ENCODE measurements at regions not wholly inside any gene's neighbourhood (a gene's known extent, or its start where the extent isn't known, plus 50 kb on each side); places are given as distances from the start of the nearest gene placed in this dataset.

DNA sequence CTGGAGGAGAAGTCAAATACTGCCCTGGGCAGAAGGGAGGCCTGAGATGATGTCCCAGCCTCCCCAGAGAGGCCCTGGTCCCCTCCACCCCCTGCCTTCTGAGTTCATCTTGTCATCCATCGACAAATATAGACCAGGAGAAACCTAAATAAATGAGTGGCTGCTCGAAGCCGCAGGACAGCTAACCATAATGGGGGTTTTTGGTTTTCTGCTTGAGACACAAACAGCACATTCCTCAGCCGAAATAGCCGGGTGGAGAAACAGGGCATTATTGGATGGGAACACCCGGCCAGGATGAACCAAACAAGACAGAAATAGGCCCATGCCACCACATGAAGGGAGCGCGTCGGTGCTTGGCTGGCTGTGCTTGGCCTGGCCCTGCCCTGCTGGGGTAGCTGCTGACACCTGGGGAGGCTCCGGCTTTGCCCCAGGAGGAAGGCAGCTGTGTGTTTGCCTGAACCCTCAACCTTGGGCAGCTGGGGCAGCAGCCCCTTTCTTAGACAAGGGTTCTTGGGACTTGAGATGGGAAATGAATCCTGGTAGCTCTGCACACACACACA, 188.1 kb downstream of the IRX5 start:
- DNase-seq (ENCODE audit: low spot score), result no peak

DNA sequence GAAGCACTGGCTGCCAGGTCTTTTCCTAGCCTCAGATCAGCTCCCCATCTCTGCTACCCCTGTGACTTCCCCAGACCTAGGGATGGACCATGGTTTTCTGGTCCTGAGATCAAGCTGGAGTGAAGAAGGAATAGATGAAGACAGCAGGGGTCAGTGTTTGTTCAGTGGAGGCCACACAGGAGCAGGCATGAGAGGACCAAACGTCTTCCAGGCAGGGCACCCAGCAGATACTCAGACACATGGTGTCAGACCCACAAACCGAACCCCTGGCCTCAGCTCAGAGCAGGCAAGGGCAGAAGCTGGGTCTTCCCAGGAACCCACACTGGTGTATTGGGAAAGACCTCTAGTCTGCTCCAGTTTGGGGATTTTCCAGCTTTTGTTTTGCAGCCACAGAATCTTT, 189.7 kb downstream of the IRX5 start:
- DNase-seq (ENCODE audit: low spot score), result no peak

DNA sequence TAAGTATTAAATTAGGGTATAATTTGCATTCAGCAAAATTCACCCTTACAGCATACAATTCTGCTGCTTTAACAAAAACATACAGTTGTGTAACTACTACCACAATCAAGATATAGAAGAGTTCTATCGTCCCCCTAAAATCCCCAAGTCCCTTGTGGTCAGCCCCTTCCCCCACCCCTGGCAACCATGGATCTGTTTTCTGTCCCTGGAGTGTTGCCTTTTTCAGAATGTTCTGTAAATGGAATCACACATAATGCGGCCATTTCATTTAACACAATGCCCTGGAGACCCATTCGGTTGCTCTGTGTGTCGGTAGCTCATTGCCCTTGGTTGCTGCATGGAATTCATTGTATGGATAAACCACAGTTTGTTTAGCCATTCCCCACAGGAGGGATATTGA, 190.2 kb downstream of the IRX5 start:
- DNase-seq (ENCODE audit: low spot score), result no peak

DNA sequence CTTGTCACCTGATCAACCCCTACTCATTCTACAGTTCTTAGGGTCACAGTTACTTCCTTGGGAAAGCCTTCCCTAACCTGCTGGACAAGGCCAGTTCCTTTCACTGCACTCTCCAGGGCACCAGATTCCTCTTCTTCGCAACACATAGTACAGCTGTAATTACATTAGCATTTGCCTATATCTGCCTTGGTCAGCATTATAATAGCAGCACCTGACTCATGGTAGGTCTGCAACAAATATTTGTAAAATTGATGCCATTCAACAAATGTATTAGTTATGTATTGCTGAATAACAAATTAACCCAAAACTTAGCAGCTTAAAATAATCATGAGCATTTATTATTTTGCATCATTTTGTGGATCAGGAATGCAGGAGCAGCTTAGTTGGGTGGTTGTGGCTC, 193.0 kb downstream of the IRX5 start:
- DNase-seq (ENCODE audit: low spot score), result no peak

DNA sequence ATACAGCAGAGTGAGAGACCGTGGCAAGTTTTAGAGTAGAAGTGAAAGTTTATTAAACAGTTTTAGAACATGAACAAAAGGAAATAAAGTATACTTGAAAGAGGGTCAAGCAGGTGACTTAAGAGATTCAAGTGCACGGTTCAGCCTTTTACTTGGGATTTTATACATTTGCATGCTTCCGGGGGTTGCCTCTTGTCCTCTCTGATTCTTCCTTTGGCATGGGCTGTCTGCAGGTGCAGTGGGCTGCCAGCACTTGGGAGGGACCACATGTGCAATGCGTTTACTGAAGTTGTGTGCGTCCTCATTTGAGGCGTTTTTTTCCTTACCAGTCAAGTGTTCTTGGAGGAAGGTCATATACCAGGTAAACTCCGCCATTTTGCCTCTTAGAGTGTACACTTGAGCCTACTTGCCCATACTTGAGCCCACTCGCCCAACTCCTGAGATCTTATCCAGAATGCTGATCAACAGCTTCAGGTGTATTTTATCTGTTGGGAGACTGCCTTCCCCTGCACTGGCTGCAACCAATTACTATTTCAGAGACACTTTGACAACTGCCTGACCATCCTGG, 195.2 kb downstream of the IRX5 start:
- no peak for DNase-seq (ENCODE audit: low spot score)

DNA sequence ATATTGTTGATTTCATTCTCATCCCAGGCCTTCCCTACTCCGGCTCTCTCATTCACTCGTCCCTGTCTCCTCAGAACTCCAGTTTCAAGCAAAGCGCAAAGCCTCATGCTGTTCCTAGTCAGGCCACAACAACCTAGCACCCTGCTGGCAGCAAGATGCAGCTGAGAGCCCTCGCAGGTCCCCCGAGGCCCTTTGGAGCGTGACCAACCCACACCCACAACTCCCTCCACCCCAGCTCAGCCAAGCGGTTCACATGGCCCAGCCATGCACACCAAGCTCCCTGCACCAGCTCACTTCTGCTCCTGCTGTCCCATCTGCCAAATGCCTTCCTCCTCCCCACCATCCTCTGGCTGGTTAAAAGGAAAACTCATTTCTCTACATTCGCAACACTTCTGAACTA, 195.8 kb downstream of the IRX5 start:
- no peak for DNase-seq (ENCODE audit: low spot score)

DNA sequence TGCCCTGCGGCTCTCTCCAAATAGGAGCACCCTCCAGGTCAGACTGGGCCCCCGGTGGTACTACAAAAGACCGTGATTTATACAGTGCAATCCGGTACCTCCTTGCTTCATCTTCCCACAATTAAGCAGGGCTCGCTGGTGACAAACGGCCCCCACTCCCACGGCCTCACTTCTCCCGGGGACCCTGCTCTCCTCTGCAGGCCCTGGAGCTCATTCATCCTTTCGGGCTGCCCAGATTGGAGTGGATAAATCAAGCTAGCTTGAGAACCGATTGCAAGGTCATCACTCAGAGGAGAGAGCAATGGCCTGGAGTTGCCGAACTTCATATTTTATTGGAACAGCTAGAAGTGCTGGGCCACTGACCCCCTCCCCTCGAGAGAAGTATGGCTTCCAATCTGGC, 193.5 kb upstream of the IRX6 start:
- DNase-seq (ENCODE audit: low spot score), result no peak

DNA sequence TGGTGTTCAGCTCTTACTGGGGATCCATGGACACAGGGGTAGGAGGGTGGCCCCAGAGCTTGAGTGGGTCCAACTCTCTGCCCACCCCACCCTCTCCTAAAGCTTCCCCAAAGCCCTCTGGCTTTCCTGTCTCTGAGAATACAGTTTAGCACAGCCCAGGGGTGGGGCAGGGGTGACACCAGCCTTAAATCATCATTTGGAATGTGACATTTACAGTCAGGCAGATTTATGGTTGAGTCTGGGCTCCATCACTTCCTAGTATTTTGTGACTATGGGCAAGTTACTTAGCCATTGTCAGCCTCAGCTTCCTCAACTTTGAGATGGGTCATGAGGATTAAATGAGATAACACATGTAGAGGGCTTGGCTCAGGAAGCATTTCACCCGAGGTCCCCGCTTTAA, 193.1 kb upstream of the IRX6 start:
- no peak for DNase-seq (ENCODE audit: low spot score)

DNA sequence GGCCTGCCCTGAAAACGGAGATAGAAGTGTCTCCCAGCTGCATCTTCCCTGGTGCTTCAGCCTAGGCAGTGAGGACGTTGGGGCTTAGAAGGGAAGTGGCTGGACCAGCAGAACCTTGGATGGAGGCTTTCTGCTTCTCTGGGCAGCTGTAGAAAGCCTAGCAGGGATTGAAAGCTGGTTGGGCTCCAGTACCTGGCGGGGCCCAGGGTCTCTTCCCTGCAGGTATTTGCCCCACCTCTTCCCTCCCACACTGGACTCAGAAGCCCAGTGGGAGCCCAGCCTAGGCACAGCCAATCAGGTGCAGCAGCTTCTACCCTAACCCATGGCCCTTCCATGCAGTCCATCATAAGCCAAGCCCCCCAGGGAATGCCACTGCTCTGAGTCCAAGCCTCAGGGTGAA, 190.3 kb upstream of the IRX6 start:
- DNase-seq (ENCODE audit: low spot score), result no peak

DNA sequence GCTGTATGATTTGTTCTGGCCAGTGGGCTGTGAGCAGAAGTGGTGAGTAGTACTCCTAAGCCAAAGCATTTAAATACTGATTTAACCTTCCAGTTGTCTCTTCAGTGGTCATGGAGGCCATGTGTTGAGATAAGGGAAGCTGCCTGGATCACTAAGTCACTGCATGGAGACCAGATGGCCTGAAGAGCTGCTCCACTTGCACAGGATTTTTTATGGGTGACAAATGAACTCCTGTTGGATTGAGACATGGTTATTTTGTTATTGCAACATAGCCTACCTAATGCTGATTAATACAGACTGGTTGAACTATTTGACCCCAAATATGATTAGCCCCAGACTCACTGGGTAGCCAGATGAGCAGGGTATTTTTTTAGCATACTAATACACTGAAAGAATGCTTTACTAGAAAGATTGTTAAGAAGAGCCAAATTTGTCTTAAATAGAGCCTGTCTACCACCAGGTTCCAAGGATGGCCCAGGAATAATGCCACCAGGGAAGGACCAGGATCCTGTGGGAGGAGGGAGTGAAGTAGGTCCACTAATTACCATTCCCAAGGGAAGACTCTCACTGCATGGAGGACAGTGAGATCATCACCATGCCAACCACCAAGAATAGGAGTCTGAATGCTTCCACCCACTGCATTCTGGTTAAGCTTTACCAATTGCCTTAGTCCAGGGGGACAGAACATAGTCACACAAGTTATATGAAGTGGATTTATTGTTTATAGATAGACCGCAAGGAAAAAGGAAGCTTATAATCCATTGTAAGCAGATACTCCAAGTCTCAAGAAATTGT, 187.4 kb upstream of the IRX6 start:
- DNase-seq (ENCODE audit: low spot score), result no peak

DNA sequence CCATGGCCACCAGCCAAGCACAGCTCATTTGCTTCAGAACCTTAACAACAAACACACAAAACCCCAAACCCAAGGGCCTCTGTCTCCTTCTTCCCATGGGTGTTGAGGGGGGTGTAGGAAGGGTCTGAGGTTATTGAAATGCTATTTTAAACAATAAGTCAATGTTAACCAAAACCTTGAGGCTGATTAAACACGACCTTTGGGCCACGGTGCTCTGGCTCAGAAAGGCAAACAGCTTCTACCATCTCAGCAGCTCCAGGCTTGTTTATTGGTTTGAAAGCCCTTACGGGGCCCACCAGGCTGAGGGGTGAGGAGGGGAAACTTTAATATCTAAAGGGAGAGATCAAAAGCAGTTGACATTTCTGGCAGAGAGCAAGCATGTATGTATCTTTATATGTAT, 185.7 kb upstream of the IRX6 start:
- DNase-seq (ENCODE audit: low spot score), result no peak

DNA sequence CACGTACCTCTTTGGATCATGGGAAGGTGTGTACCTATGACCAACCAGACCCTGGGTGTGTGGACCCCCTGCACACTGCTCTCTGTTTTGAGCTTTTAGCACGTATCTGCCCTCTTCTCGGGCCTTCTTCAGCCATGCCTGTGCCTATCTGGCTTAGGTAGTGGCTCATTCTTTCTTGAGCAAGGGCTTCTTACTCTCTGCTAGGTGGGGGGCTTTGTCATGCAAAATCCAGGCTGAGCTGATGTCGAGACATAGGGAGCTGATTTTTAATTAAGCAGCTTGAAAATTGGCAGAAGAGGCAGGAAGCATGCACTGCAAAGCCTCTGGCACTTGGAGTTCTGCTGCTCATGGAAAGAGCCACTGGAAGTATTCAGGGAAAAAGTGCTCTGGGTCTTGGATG, 181.6 kb upstream of the IRX6 start:
- no peak for DNase-seq (ENCODE audit: low spot score)

DNA sequence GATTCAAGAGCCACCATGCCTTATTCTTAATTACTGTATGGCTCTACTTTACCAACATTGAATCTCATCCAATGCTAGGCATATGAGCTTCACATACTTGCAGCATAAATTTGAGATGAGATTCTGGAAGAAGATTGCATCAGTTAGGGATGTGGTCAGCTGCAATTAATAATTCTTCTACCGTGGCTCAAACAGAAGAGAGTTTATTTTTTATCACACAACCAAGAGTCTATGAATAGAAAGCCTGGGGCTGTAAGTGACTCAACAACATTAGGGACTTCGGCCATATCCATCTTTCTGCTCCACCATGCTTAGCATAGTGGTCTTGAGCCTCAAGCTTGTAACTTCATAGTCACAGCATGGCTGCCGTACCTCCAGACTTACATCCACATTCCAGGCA, 179.4 kb upstream of the IRX6 start:
- no peak for DNase-seq (ENCODE audit: low spot score)

DNA sequence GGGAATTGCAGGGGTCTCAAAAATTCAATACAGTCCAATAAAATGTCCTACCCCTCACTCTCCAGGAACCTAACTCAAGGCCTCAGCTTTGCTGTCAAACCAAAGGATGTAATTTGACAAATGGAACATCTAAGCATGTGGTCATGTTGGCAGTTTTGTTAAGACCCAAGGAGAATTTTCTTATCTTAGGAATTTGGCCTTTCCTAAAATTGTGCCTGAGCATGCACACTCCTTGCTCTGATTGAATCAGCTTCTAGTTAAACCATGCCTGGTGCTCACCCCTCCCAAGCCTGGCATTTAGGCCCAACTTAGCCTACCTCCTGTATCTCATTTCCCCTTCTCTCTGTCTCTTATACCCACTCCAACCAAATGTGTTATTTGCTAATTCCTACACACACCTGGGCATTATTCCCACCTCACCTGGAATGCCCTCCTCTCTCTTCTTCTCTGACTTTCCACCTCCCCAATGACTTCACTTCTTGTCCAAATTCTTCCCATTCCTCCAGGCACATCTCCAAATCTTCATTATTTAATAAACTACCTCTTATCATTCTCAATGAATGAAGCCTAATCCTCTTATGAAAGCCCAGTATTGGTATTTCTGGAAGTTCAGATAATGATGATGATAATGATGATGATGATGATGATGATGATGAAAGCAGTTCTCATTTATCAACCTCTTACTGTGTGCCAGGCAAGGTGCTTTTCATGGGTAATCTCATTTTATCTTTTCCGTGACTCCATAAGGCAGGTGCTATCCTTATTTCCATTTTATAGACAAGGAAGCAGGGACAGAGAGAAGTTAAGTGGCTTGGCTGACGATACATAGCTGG, 178.0 kb upstream of the IRX6 start:
- no peak for DNase-seq (ENCODE audit: low spot score)

DNA sequence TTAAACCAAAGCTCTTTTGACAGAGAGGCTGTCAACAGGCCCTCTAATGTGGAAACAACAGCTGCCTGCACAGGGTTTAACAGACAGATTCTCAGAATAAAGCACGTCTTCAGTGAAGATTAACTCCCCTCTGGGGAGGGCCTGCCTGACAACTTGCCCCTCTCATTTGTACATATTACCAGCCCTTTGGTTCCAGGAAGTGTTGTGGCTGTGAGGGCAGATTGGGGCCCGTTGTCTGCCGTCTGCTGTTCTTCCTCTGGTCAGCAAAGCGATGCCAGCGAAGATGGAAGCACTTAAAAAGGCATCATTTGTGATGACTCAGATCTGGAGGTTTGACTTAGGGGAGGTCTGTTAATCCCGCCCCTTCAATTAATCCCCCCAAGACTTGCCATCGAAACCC, 177.0 kb upstream of the IRX6 start:
- DNase-seq (ENCODE audit: low spot score), result no peak

DNA sequence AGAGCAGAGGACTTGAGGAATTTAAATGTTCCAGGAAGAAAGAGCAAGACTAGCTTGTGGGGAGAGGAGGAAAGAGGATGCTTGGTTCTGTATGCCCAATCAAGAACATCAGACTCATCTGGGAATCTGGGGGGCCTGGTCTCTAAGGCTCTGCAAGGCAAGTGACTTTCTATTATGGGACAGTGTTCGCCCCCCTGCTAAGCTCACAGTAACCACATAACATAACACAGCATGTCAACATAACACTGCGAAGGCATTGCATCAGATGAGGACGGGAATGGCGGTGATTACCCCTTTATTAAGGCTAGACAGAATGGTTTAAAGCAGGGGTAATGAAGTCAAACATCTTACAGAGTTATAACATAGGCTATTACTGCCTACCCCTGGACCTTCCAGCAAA, 176.6 kb upstream of the IRX6 start:
- DNase-seq (ENCODE audit: low spot score), result no peak

DNA sequence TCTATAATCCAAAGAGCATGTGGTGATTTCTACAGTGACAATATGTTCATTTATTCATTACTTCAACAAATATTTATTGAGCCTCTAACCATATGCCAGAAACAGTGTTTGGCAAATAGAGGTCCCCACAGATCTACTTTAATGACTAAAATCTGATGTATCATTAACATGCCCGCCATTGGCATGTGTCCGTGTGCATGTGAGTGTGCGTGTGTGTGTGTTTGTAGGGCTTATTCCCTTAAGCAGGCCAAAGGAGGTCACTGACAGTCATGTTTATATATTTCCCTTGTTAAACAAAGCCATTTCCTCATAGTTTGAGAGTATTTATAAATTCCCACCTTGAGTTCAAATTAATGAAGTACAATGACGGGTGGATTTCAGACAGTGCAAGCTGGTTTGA, 174.4 kb upstream of the IRX6 start:
- DNase-seq (ENCODE audit: low spot score), result no peak

DNA sequence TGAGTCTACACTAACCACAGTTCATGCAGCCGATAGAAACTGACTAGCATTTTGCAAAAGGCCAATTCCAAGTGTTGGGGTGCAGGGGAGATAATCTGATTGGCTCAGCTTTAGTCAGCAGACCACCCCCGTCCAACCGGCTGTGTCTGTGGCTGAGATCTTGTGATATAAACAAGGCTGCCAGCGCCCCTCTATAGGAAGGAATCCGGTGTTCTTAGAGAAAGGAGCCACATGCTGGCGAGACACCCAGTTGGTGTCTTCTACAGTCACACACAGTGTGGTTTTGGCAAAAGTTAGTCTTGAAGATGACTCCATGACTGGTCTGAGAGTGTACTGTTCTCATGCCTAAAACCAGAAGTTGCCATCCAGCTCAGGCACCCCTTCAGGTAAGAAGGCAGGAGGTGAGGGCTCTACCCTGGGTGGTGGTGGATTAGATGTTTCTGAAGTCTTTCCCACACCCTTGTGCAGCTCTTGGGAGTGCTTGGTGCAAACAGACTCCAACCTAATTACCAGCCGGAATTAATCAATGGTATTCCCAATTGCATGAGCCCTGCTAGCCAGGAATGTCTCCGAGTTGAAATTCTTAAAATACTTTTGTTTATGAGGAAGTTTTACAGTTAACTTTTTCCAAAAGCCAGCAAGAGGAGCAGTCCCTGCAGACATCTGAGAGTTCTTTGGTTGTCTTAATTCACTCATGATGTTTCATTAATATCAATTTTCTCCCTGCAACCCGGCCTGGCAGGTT, 172.3 kb upstream of the IRX6 start:
- no peak for DNase-seq (ENCODE audit: low spot score)

DNA sequence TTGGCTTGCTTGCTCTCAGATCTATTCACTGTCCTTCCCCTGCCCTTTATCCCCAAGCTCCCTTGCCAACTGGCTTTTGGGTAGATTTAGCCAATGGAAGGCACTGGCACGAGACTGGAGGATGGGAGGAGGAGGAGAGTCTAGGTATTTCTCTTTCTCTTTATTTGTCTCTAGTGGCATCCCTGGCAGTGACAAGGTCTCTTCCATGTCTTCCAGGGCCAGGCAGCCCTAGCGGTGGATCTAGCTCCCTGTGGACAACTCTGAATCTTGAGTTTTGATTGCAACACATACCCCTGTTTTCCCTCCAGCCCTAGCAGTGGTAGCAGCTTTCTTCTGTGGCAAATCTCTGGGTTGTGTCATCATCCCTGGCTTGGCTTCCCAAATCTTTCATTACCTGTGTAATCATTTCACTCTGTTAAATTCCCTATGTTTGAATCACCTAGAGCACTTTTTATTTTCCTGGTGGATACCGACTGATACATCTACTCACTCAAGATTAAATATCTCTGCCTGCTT, 171.1 kb upstream of the IRX6 start:
- DNase-seq (ENCODE audit: low spot score), result no peak

DNA sequence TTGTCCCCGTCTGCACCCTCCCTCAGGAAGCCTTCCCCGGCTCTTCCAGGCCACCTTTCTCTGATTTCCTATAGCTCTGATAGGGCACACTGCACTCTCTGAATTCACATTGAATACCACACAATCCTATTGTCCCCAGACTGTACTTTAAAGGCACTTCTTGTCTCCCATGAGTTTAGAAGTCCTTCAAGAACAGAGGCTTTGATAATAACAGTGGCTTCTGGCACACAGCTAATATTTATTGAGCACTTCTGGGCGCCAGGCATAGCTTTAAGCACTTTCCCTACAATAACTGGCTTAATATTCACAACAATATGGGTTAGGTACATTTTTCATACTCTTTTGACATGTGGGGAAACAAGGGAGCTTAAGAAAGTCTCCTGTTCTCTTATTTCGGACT, 169.7 kb upstream of the IRX6 start:
- no peak for DNase-seq (ENCODE audit: low spot score)

DNA sequence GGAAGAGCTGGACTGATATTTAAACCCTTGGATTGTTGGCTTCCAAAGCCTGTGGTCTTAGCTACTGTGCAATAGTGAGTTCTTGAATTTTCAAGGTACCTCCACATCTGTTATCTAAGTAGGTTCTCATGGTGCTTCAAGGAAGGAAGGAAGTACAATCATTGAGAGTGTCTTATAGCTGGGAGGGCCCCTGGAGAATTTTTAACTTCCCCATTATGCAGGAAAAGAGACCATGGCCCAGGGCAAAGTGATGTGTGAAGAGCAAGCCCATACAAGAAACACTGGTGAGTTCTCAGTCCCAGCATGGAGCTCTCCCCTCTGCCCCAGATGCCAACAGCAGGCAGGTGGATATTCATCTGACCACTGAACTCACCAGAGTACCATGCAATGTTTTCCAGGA, 169.0 kb upstream of the IRX6 start:
- no peak for DNase-seq (ENCODE audit: low spot score)

DNA sequence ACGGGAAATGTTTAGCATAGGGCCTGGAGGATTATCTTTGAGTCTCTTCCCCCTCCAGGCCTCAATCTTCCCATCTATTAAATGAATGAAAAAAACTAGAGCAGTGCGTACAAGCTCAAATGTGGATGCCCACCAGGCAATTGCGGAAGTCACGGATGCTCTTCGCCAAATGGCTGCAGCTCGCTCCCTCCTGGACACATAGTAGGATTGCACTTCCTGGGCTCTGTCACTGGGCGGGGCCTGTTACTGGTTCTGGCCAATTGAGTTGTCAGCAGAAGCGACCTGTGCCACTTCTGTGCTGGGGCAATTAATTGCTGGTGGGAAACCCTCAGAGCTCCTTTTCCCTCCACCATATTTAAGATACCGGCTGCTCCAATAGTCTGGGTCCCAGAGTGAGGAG, 168.2 kb upstream of the IRX6 start:
- DNase-seq (ENCODE audit: low spot score), result no peak

Data from left forelimb (tissue), 1 donor.